ENCODE measurements at regions not wholly inside any gene's neighbourhood (a gene's known extent, or its start where the extent isn't known, plus 50 kb on each side); places are given as distances from the start of the nearest gene placed in this dataset.

- TF ChIP-seq CTCF (IDR thresholded peaks at IDR 0.05) = no peak
- no peak for TF ChIP-seq POLR2AphosphoS5 (IDR thresholded peaks at IDR 0.05)
Measured at GRCh38 chr1:55692726-55693125, 477.6 kb upstream of the USP24 start.

Data from prostate gland (tissue), 2 donors.